ENCODE measurements at regions not wholly inside any gene's neighbourhood (a gene's known extent, or its start where the extent isn't known, plus 50 kb on each side); places are given as distances from the start of the nearest gene placed in this dataset.

GRCh38 chr15:35751413-35752133 is 205.6 kb upstream of the DPH6 start:
- Histone ChIP-seq H4K20me1 (ENCODE audit: control insufficient read depth, insufficient read depth, low read depth, low read length) (no peaks in the 10 kb centered on the region), H3K9me2 (replicated peaks; ENCODE audit: control insufficient read depth, low read length) (no peaks in the 10 kb centered on the region), H3K4me2 (ENCODE audit: low read length) (peak overlapping the region; percentile 19), H3K36me3 (ENCODE audit: control insufficient read depth, low read length) (no peaks in the 10 kb centered on the region), H3K9me3 (ENCODE audit: control insufficient read depth, insufficient read depth, low read length) (no peaks in the 10 kb centered on the region), H3K4me3 (ENCODE audit: low read length) (0 out of 2 replicates have a peak overlapping the region, but pooled peaks have one; percentile 16), H3K27me3 (ENCODE audit: control insufficient read depth, low read length) (no peaks in the 10 kb centered on the region), H3K79me2 (ENCODE audit: control insufficient read depth, low read length) (no peaks in the 10 kb centered on the region), H3F3A (ENCODE audit: control insufficient read depth, insufficient read depth) (no peaks in the 10 kb centered on the region), H3K27ac (ENCODE audit: low read depth, low read length) (no peak overlapping the region), H3K4me1 (ENCODE audit: control insufficient read depth, low read length) (peaks cover 8% of the 10 kb centered on the region)
- TF ChIP-seq EZH2phosphoT487 (IDR thresholded peaks at IDR 0.05; ENCODE audit: borderline replicate concordance, low read length) (no peak), CTCF (IDR thresholded peaks at IDR 0.05; ENCODE audit: low read depth, low read length, poor library complexity, severe bottlenecking) (peak; percentile 81)

- no peaks in the 10 kb centered on the region for H3K9me2 ChIP-seq (replicated peaks; ENCODE audit: control insufficient read depth, low read length)
- no peaks in the 10 kb centered on the region for H4K20me1 ChIP-seq (ENCODE audit: control insufficient read depth, insufficient read depth, low read depth, low read length)
- H3K9me3 ChIP-seq (ENCODE audit: control insufficient read depth, insufficient read depth, low read length) = no peaks in the 10 kb centered on the region
- H3K79me2 ChIP-seq (ENCODE audit: control insufficient read depth, low read length) = no peaks in the 10 kb centered on the region
- no peak for TF ChIP-seq EZH2phosphoT487 (IDR thresholded peaks at IDR 0.05; ENCODE audit: borderline replicate concordance, low read length)
- no peak for TF ChIP-seq CTCF (IDR thresholded peaks at IDR 0.05; ENCODE audit: low read depth, low read length, poor library complexity, severe bottlenecking)
- H3K4me2 ChIP-seq (ENCODE audit: low read length) = no peak overlapping the region
- peaks cover 8% of the 10 kb centered on the region for H3K4me1 ChIP-seq (ENCODE audit: control insufficient read depth, low read length)
- H3K27ac ChIP-seq (ENCODE audit: low read depth, low read length) = no peak overlapping the region
- no peaks in the 10 kb centered on the region for H3F3A ChIP-seq (ENCODE audit: control insufficient read depth, insufficient read depth)
- H3K36me3 ChIP-seq (ENCODE audit: control insufficient read depth, low read length) = no peaks in the 10 kb centered on the region
- no peak overlapping the region for H3K4me3 ChIP-seq (ENCODE audit: low read length)
- no peaks in the 10 kb centered on the region for H3K27me3 ChIP-seq (ENCODE audit: control insufficient read depth, low read length)
Observed at GRCh38 chr15:35752134-35752466, 206.1 kb upstream of the DPH6 start.

GRCh38 chr15:35753486-35753885 is 207.5 kb upstream of the DPH6 start:
- Histone ChIP-seq H3K9me3 (ENCODE audit: control insufficient read depth, insufficient read depth, low read length) (no peaks in the 10 kb centered on the region), H3K4me3 (ENCODE audit: low read length) (no peak overlapping the region), H3K4me1 (ENCODE audit: control insufficient read depth, low read length) (peaks cover 11% of the 10 kb centered on the region), H3K4me2 (ENCODE audit: low read length) (no peak overlapping the region), H3K36me3 (ENCODE audit: control insufficient read depth, low read length) (no peaks in the 10 kb centered on the region), H3K27me3 (ENCODE audit: control insufficient read depth, low read length) (no peaks in the 10 kb centered on the region), H3K9me2 (replicated peaks; ENCODE audit: control insufficient read depth, low read length) (no peaks in the 10 kb centered on the region), H4K20me1 (ENCODE audit: control insufficient read depth, insufficient read depth, low read depth, low read length) (no peaks in the 10 kb centered on the region), H3F3A (ENCODE audit: control insufficient read depth, insufficient read depth) (no peaks in the 10 kb centered on the region), H3K27ac (ENCODE audit: low read depth, low read length) (no peak overlapping the region), H3K79me2 (ENCODE audit: control insufficient read depth, low read length) (no peaks in the 10 kb centered on the region)
- TF ChIP-seq CTCF (IDR thresholded peaks at IDR 0.05; ENCODE audit: low read depth, low read length, poor library complexity, severe bottlenecking) (no peak), EZH2phosphoT487 (IDR thresholded peaks at IDR 0.05; ENCODE audit: borderline replicate concordance, low read length) (no peak)
